Neural cell (in vitro differentiated cells): ENCODE measurements at regions not wholly inside any gene's neighbourhood (a gene's known extent, or its start where the extent isn't known, plus 50 kb on each side); places are given as distances from the start of the nearest gene placed in this dataset.

Experiments used
- H2AFZ ChIP-seq: fragments of 200-600, 300-800 bp; sonication (generic), shearing (Covaris generic); 2 replicates; pipeline ENCODE4 v1.6.0; 2014; ENCODE audit warnings: low read depth, mild to moderate bottlenecking, antibody characterized with exemption, low read length, moderate library complexity
- H3F3A ChIP-seq: fragments of 200-600 bp; shearing (Covaris generic); 2 replicates; pipeline ENCODE4 v1.6.1; 2016; ENCODE audit warnings: mild to moderate bottlenecking, moderate library complexity, mixed read lengths, antibody characterized with exemption, low read length; ENCODE audit not compliant: insufficient read depth, poor library complexity, severe bottlenecking
- H3K27ac ChIP-seq: fragments of 200-600, 300-800 bp; sonication (generic), shearing (Covaris generic); 2 replicates; pipeline ENCODE4 v1.5.1; 2014; ENCODE audit warnings: mild to moderate bottlenecking, low read length, moderate library complexity
- H3K27me3 ChIP-seq: fragments of 300-800, 200-600 bp; sonication (generic), shearing (Covaris generic); 2 replicates; pipeline ENCODE4 v1.6.0; 2014; ENCODE audit warnings: mild to moderate bottlenecking, low read depth, low read length, moderate library complexity; ENCODE audit not compliant: insufficient read depth
- H3K36me3 ChIP-seq: fragments of 300-800, 200-600 bp; sonication (generic), shearing (Covaris generic); 2 replicates; pipeline ENCODE4 v1.5.1; 2014; ENCODE audit warnings: mild to moderate bottlenecking, antibody characterized with exemption, low read length, moderate library complexity; ENCODE audit not compliant: insufficient read depth
- H3K4me2 ChIP-seq: fragments of 300-800, 200-600 bp; sonication (generic), shearing (Covaris generic); 2 replicates; pipeline ENCODE4 v1.6.0; 2014; ENCODE audit warnings: mild to moderate bottlenecking, low read length
- H3K4me3 ChIP-seq: fragments of 300-800, 200-600 bp; sonication (generic), shearing (Covaris generic); 2 replicates; pipeline ENCODE4 v1.5.1; 2014; ENCODE audit warnings: mild to moderate bottlenecking, low read length, moderate library complexity
- H3K79me2 ChIP-seq: fragments of 200-600 bp; shearing (Covaris generic); replicated peaks from 2 replicates; pipeline ENCODE4 v1.6.0; 2014; ENCODE audit warnings: mild to moderate bottlenecking, low read length, moderate library complexity; ENCODE audit not compliant: insufficient read depth
- H3K9ac ChIP-seq: fragments of 300-800, 200-600 bp; sonication (generic), shearing (Covaris generic); 2 replicates; pipeline ENCODE4 v1.6.1; 2016; ENCODE audit warnings: mild to moderate bottlenecking, low read length, mixed read lengths
- H3K9me2 ChIP-seq: fragments of 200-600 bp; shearing (Covaris generic); 2 replicates; pipeline ENCODE4 v1.6.1; 2016; ENCODE audit warnings: mild to moderate bottlenecking, low read length, mixed read lengths; ENCODE audit not compliant: insufficient read depth
- H3K9me3 ChIP-seq: fragments of 200-600, 300-800 bp; sonication (generic), shearing (Covaris generic); 2 replicates; pipeline ENCODE4 v1.6.1; 2016; ENCODE audit warnings: mild to moderate bottlenecking, mixed run types, low read length, moderate library complexity, mixed read lengths
- H4K20me1 ChIP-seq: fragments of 200-600 bp; shearing (Covaris generic); 2 replicates; pipeline ENCODE4 v1.6.1; 2016; ENCODE audit warnings: mild to moderate bottlenecking, mixed run types; ENCODE audit not compliant: insufficient read depth
- CTCF ChIP-seq: fragments of 450-650 bp; IDR thresholded peaks from 2 replicates; pipeline ENCODE4 v1.5.1; 2014; ENCODE audit warnings: antibody characterized with exemption, mild to moderate bottlenecking, moderate library complexity; ENCODE audit not compliant: poor library complexity, severe bottlenecking
- EP300 ChIP-seq: fragments of 450-650 bp; conservative IDR thresholded peaks from 2 replicates; pipeline ENCODE4 v1.6.1; 2014; ENCODE audit warnings: antibody characterized with exemption, mild to moderate bottlenecking, moderate library complexity; ENCODE audit not compliant: poor library complexity, severe bottlenecking
- EZH2 ChIP-seq: fragments of 200-600, 300-800 bp; shearing (Covaris generic), sonication (generic); IDR thresholded peaks from 2 replicates; pipeline ENCODE4 v1.6.1; 2014; ENCODE audit warnings: antibody characterized with exemption, low read length, borderline replicate concordance, mild to moderate bottlenecking; ENCODE audit not compliant: insufficient read depth, poor library complexity, severe bottlenecking
- MXI1 ChIP-seq: fragments of 450-650 bp; conservative IDR thresholded peaks from 2 replicates; pipeline ENCODE4 v1.6.1; 2014; ENCODE audit warnings: antibody characterized with exemption, mild to moderate bottlenecking; ENCODE audit not compliant: poor library complexity, severe bottlenecking
- POLR2AphosphoS5 ChIP-seq: IDR thresholded peaks from 2 replicates; pipeline ENCODE4 v1.6.1; 2012
- REST ChIP-seq: IDR thresholded peaks from 2 replicates; pipeline ENCODE4 v1.6.1; 2012; ENCODE audit warnings: borderline replicate concordance
- SMC3 ChIP-seq: fragments of 450-650 bp; conservative IDR thresholded peaks from 2 replicates; pipeline ENCODE4 v1.6.1; 2014; ENCODE audit warnings: antibody characterized with exemption, mild to moderate bottlenecking, moderate library complexity; ENCODE audit not compliant: poor library complexity
- TAF1 ChIP-seq: IDR thresholded peaks from 2 replicates; pipeline ENCODE4 v1.6.1; 2012; ENCODE audit warnings: low read depth

- Histone ChIP-seq H3K27ac (no peak overlapping the region), H3K36me3 (no peaks in the 10 kb centered on the region), H3K4me3 (no peak overlapping the region), H3K79me2 (no peaks in the 10 kb centered on the region), H2AFZ (no peak overlapping the region), H3K9me3 (no peaks in the 10 kb centered on the region), H3K9me2 (no peaks in the 10 kb centered on the region), H3K27me3 (no peaks in the 10 kb centered on the region), H3K9ac (no peak overlapping the region), H3K4me2 (no peak overlapping the region), H4K20me1 (no peaks in the 10 kb centered on the region), H3F3A (no peaks in the 10 kb centered on the region)
- TF ChIP-seq POLR2AphosphoS5 (no peak), EP300 (no peak)
Measured at GRCh38 chr15:37246856-37247255, 146.5 kb upstream of the MEIS2 start.

GRCh38 chr15:37249249-37249648 lies 148.9 kb upstream of the MEIS2 start:
- no peaks in the 10 kb centered on the region for H3K9me2 ChIP-seq
- H3K4me3 ChIP-seq: no peak overlapping the region
- no peaks in the 10 kb centered on the region for H3F3A ChIP-seq
- H3K36me3 ChIP-seq: no peaks in the 10 kb centered on the region
- no peaks in the 10 kb centered on the region for H3K79me2 ChIP-seq
- no peaks in the 10 kb centered on the region for H4K20me1 ChIP-seq
- no peak for TF ChIP-seq CTCF
- no peak for TF ChIP-seq REST
- no peak for TF ChIP-seq TAF1
- no peak for TF ChIP-seq EZH2
- no peak for TF ChIP-seq EP300
- TF ChIP-seq SMC3: no peak
- TF ChIP-seq POLR2AphosphoS5: no peak
- H3K4me2 ChIP-seq: no peak overlapping the region
- no peak overlapping the region for H2AFZ ChIP-seq
- no peaks in the 10 kb centered on the region for H3K27me3 ChIP-seq
- H3K9ac ChIP-seq: no peak overlapping the region
- H3K9me3 ChIP-seq: no peaks in the 10 kb centered on the region
- no peak overlapping the region for H3K27ac ChIP-seq

- H2AFZ ChIP-seq: no peak overlapping the region
- no peaks in the 10 kb centered on the region for H3K36me3 ChIP-seq
- H3K27me3 ChIP-seq: no peaks in the 10 kb centered on the region
- H3K9me3 ChIP-seq: no peaks in the 10 kb centered on the region
- no peak overlapping the region for H3K9ac ChIP-seq
- H3F3A ChIP-seq: no peaks in the 10 kb centered on the region
- H3K4me2 ChIP-seq: no peak overlapping the region
- no peak overlapping the region for H3K4me3 ChIP-seq
- no peak for TF ChIP-seq MXI1
- no peak for TF ChIP-seq REST
- TF ChIP-seq EZH2: no peak
- no peak for TF ChIP-seq SMC3
- no peak for TF ChIP-seq EP300
- TF ChIP-seq CTCF: no peak
- no peak overlapping the region for H3K27ac ChIP-seq
- H3K9me2 ChIP-seq: no peaks in the 10 kb centered on the region
- no peaks in the 10 kb centered on the region for H4K20me1 ChIP-seq
- H3K79me2 ChIP-seq: no peaks in the 10 kb centered on the region
Measured at GRCh38 chr15:37252530-37252929, 152.2 kb upstream of the MEIS2 start.
